H1 (cell line): ENCODE measurements at regions not wholly inside any gene's neighbourhood (a gene's known extent, or its start where the extent isn't known, plus 50 kb on each side); places are given as distances from the start of the nearest gene placed in this dataset.

ENCODE experiments used
- CTCF ChIA-PET: fragments of 300-600 bp; sonication (Branson Sonifier 250); formaldehyde crosslinking; loops from one replicate; lab custom pipeline; 2021; ENCODE audit not compliant: partially characterized antibody; lab: Charles Lee
- POLR2A ChIA-PET: fragments of 300-600 bp; sonication (Branson Sonifier 250); formaldehyde crosslinking; loops from one replicate; lab custom pipeline; 2021; ENCODE audit warnings: inconsistent platforms; ENCODE audit not compliant: partially characterized antibody; lab: Charles Lee
- DNase-seq, 2 experiments: peaks; one replicate each; pipeline versions ENCODE4 v3.0.0 to v3.0.0-alpha.2; 2010 to 2022; ENCODE audit warnings: low spot score in 2 of 2, low read depth in 1 of 2, mixed read lengths in 1 of 2
- FAIRE-seq: peaks from 2 replicates; lab custom pipeline; 2011; peaks lifted over from hg19 to GRCh38; lab: Jason Lieb, UNC
- H2AFZ ChIP-seq: 2 replicates; pipeline ENCODE4 v1.8.1; 2012; ENCODE audit warnings: low read length, inconsistent platforms
- H2AK5ac ChIP-seq: 2 replicates; pipeline ENCODE4 v1.6.1; 2013; ENCODE audit warnings: low read depth, low read length
- H2BK120ac ChIP-seq: replicated peaks from 2 replicates; pipeline ENCODE3; 2013; ENCODE audit warnings: low read depth, low read length, inconsistent platforms
- H2BK12ac ChIP-seq: 2 replicates; pipeline ENCODE4 v1.6.1; 2013; ENCODE audit warnings: low read depth, low read length
- H2BK15ac ChIP-seq: 2 replicates; pipeline ENCODE4 v1.6.1; 2013; ENCODE audit warnings: low read length
- H2BK20ac ChIP-seq: 2 replicates; pipeline ENCODE4 v1.6.1; 2013; ENCODE audit warnings: low read length
- H2BK5ac ChIP-seq: 2 replicates; pipeline ENCODE4 v1.6.1; 2013; ENCODE audit warnings: low read depth, low read length
- H3K14ac ChIP-seq: 2 replicates; pipeline ENCODE4 v1.6.1; 2013; ENCODE audit warnings: inconsistent platforms; ENCODE audit not compliant: insufficient read length
- H3K18ac ChIP-seq: 2 replicates; pipeline ENCODE4 v1.6.1; 2013; ENCODE audit warnings: low read length; ENCODE audit errors: extremely low read depth
- H3K23ac ChIP-seq: 2 replicates; pipeline ENCODE4 v1.6.1; 2013; ENCODE audit warnings: inconsistent platforms; ENCODE audit not compliant: insufficient read length
- H3K23me2 ChIP-seq: 2 replicates; pipeline ENCODE4 v1.6.1; 2013; ENCODE audit warnings: low read depth, low read length
- H3K27ac ChIP-seq: 2 replicates; pipeline ENCODE4 v1.6.1; 2011; ENCODE audit warnings: low read depth, low read length, inconsistent platforms
- H3K27me3 ChIP-seq, 4 experiments: replicated peaks in 1 of 4; 1 replicate in 1 of 4; 2 replicates in 3 of 4; pipeline versions ENCODE4 v1.6.1 to v1.8.1; 2011 to 2013; ENCODE audit warnings: low read length in 3 of 4, mild to moderate bottlenecking in 3 of 4, inconsistent platforms in 2 of 4, mixed read lengths in 2 of 4, moderate library complexity in 1 of 4; ENCODE audit not compliant: control insufficient read depth in 3 of 4, insufficient read depth in 3 of 4; ENCODE audit errors: extremely low read depth in 1 of 4
- H3K36me3 ChIP-seq, 4 experiments: 2 replicates each; pipeline versions ENCODE4 v1.6.1 to v1.8.1; 2011 to 2013; ENCODE audit warnings: mild to moderate bottlenecking in 4 of 4, low read length in 3 of 4, moderate library complexity in 2 of 4, control low read depth in 1 of 4, inconsistent platforms in 1 of 4; ENCODE audit not compliant: insufficient read depth in 4 of 4, control insufficient read depth in 2 of 4
- H3K4ac ChIP-seq: replicated peaks from 2 replicates; pipeline ENCODE3; 2013; ENCODE audit warnings: low read length, low read depth, mixed read lengths, inconsistent platforms; ENCODE audit not compliant: insufficient read length
- H3K4me1 ChIP-seq, 4 experiments: replicated peaks in 1 of 4; 1 replicate in 1 of 4; 2 replicates in 3 of 4; pipeline versions ENCODE4 v1.6.1 to v1.8.1; 2011 to 2013; ENCODE audit warnings: low read length in 3 of 4, inconsistent platforms in 2 of 4, mixed read lengths in 1 of 4; ENCODE audit not compliant: insufficient read depth in 4 of 4, control insufficient read depth in 3 of 4
- H3K4me2 ChIP-seq, 2 experiments: 2 replicates each; pipeline versions ENCODE4 v1.6.1 to v1.8.1; 2011 to 2013; ENCODE audit warnings: low read depth in 2 of 2, low read length in 2 of 2, control low read depth in 1 of 2, inconsistent platforms in 1 of 2, mild to moderate bottlenecking in 1 of 2; ENCODE audit not compliant: insufficient read depth in 1 of 2
- H3K4me3 ChIP-seq, 4 experiments: fragments of 200-600, 300-600 bp in 1 of 4; sonication (generic), shearing (Covaris generic), sonication (Bioruptor Twin) in 1 of 4; 2 replicates each; pipeline versions ENCODE4 v1.5.1 to v1.8.1; 2011 to 2016; ENCODE audit warnings: low read length in 4 of 4, low read depth in 3 of 4, control low read depth in 2 of 4, inconsistent platforms in 2 of 4, mild to moderate bottlenecking in 2 of 4, mixed read lengths in 1 of 4, moderate library complexity in 1 of 4; ENCODE audit not compliant: insufficient read depth in 2 of 4; ENCODE audit errors: extremely low read depth in 1 of 4
- H3K56ac ChIP-seq: replicated peaks from 2 replicates; pipeline ENCODE3; 2013; ENCODE audit warnings: low read depth, mild to moderate bottlenecking, mixed read lengths, low read length, inconsistent platforms; ENCODE audit not compliant: insufficient read length
- H3K79me1 ChIP-seq: 2 replicates; pipeline ENCODE4 v1.6.1; 2013; ENCODE audit warnings: low read depth, low read length, control low read depth
- H3K79me2 ChIP-seq, 2 experiments: 2 replicates each; pipeline versions ENCODE4 v1.6.1 to v1.8.1; 2012 to 2013; ENCODE audit warnings: low read length in 2 of 2, mild to moderate bottlenecking in 2 of 2, inconsistent platforms in 1 of 2; ENCODE audit not compliant: insufficient read depth in 2 of 2, control insufficient read depth in 1 of 2
- H3K9ac ChIP-seq, 4 experiments: replicated peaks in 1 of 4; 1 replicate in 1 of 4; 2 replicates in 3 of 4; pipeline versions ENCODE4 v1.6.1 to v1.8.1; 2011 to 2013; ENCODE audit warnings: low read depth in 3 of 4, low read length in 3 of 4, control low read depth in 2 of 4, mild to moderate bottlenecking in 2 of 4, moderate library complexity in 2 of 4, inconsistent platforms in 1 of 4; ENCODE audit errors: extremely low read depth in 1 of 4
- H3K9me3 ChIP-seq, 2 experiments: 2 replicates each; pipeline versions ENCODE4 v1.6.1 to v1.8.1; 2012 to 2013; ENCODE audit warnings: mild to moderate bottlenecking in 2 of 2, moderate library complexity in 2 of 2, control low read depth in 1 of 2, inconsistent platforms in 1 of 2, low read depth in 1 of 2, low read length in 1 of 2, mixed read lengths in 1 of 2; ENCODE audit not compliant: insufficient read depth in 2 of 2
- H4K20me1 ChIP-seq, 2 experiments: replicated peaks in 1 of 2; 2 replicates each; pipeline versions ENCODE3 to v1.8.1; 2011 to 2013; ENCODE audit warnings: inconsistent platforms in 2 of 2, low read length in 2 of 2, mild to moderate bottlenecking in 1 of 2; ENCODE audit not compliant: insufficient read depth in 2 of 2, control insufficient read depth in 1 of 2
- H4K5ac ChIP-seq: 2 replicates; pipeline ENCODE4 v1.6.1; 2013; ENCODE audit warnings: low read length, low read depth, mixed read lengths, inconsistent platforms; ENCODE audit not compliant: insufficient read length
- H4K8ac ChIP-seq: 2 replicates; pipeline ENCODE4 v1.8.0; 2013; ENCODE audit warnings: mild to moderate bottlenecking, moderate library complexity, low read length, inconsistent platforms; ENCODE audit not compliant: insufficient read depth; ENCODE audit errors: extremely low read depth
- H4K91ac ChIP-seq: replicated peaks from 2 replicates; pipeline ENCODE3; 2013; ENCODE audit warnings: low read length, mixed read lengths, inconsistent platforms; ENCODE audit not compliant: insufficient read length
- BACH1 ChIP-seq: IDR thresholded peaks from 2 replicates; pipeline ENCODE4 v1.6.1; 2012; ENCODE audit warnings: low read length, improper control_type of control experiment
- BCL11A ChIP-seq, 2 experiments: IDR thresholded peaks; one replicate each; pipeline ENCODE4 v1.6.1; 2011; ENCODE audit warnings: low read depth in 2 of 2, low read length in 2 of 2, mild to moderate bottlenecking in 2 of 2
- CBX5 ChIP-seq: fragments of 300-800, 300-1000 bp; sonication (generic); IDR thresholded peaks from 2 replicates; pipeline ENCODE4 v1.7.1; 2016; ENCODE audit warnings: antibody characterized with exemption, low read length, low read depth
- CREB1 ChIP-seq: IDR thresholded peaks from 2 replicates; pipeline ENCODE4 v1.6.1; 2012; ENCODE audit warnings: inconsistent platforms
- FOSL1 ChIP-seq: IDR thresholded peaks from 2 replicates; pipeline ENCODE4 v1.6.1; 2011; ENCODE audit warnings: mild to moderate bottlenecking, low read depth, low read length, moderate library complexity; ENCODE audit not compliant: insufficient read depth
- HDAC2 ChIP-seq, 2 experiments: fragments of 300-600 bp in 1 of 2; sonication (generic) in 1 of 2; IDR thresholded peaks; 2 replicates each; pipeline ENCODE4 v1.6.1; 2011 to 2012; ENCODE audit warnings: low read depth in 2 of 2, low read length in 2 of 2, mild to moderate bottlenecking in 2 of 2, moderate library complexity in 2 of 2, borderline replicate concordance in 1 of 2, inconsistent platforms in 1 of 2
- JUN ChIP-seq: IDR thresholded peaks from 2 replicates; pipeline ENCODE4 v1.6.1; 2011; ENCODE audit warnings: low read depth, mild to moderate bottlenecking, improper control_type of control experiment, low read length
- NRF1 ChIP-seq: IDR thresholded peaks from 2 replicates; pipeline ENCODE4 v1.6.1; 2011; ENCODE audit warnings: mild to moderate bottlenecking, low read depth, low read length, improper control_type of control experiment
- TBP ChIP-seq: IDR thresholded peaks from 2 replicates; pipeline ENCODE4 v1.6.1; 2011; ENCODE audit warnings: low read depth, low read length, improper control_type of control experiment
- WGBS, 2 experiments: shearing (Covaris generic) in 1 of 2; methylation state at CpG; one replicate each; pipeline versions ENCODE4 v1.1.6 to v1.1.7; 2013 to 2015; ENCODE audit warnings: low lambda C conversion rate in 2 of 2, mixed read lengths in 2 of 2, inconsistent platforms in 1 of 2, low coverage in 1 of 2, missing lambda C conversion rate in 1 of 2; ENCODE audit not compliant: insufficient replicate concordance in 2 of 2, insufficient coverage in 1 of 2, insufficient read length in 1 of 2; ENCODE audit errors: extremely low coverage in 1 of 2, missing lambda C conversion rate in 1 of 2; 5-methylcytosine and 5-hydroxymethylcytosine counted together
- TF ChIP-seq, protein P1 (sequence below), 3 experiments: IDR thresholded peaks; 1 replicate in 2 of 3; 2 replicates in 1 of 3; pipeline versions ENCODE4 v1.5.1 to v1.6.1; 2011; ENCODE audit warnings: low read length in 3 of 3, mild to moderate bottlenecking in 3 of 3, inconsistent platforms in 2 of 3, low read depth in 1 of 3, moderate library complexity in 1 of 3; ENCODE audit not compliant: insufficient read depth in 1 of 3; ENCODE audit errors: control extremely low read depth in 1 of 3

DNA sequence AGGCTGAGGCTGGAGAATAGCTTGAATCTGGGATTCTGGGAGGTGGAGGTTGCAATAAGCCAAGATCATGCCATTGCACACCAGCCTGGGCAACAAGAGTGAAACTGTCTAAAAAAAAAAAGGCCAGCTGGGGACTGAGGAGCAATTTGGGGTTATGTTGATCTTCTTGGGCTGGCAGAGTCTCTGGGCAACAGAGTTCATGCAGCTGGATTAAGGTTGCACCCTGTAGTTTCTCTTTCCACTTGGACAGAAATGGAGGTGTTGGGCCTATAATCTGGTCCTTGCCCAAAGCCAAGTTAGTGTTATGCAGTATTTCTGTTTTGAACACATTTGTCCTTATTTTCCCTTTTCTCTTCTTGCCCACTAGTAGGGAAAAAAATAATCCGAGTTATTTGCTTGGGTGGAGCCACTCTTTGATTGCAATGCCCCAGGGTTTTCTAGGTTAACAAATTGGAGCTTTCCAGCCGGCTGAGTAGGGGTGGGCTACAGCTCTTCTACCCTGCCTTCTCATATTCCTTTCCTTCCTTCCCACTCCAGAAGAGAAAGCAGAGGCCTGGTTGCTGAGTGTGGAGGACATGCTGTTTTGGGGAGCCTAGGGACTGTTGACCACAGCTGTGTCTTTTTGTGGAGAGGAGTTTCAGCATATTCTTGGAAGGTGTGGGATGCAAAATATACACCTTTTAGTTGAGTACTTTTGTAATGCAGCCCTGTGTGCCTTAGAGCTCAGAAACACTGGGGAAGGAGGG lies 213.9 kb downstream of the SOX4 start:
- no peak overlapping the region for H3K4ac ChIP-seq
- no peak overlapping the region for H3K14ac ChIP-seq
- no peak overlapping the region; the same call in 1 of the 2 replicates for H3K18ac ChIP-seq
- no peak overlapping the region for H2AFZ ChIP-seq
- no peaks in the 10 kb centered on the region for H3K9me3 ChIP-seq
- no peak overlapping the region for H2BK12ac ChIP-seq
- H3K36me3 ChIP-seq = peaks cover 0 to 9% (median 4%) of the 10 kb centered on the region in 4 experiments; a peak in 3 of 8 replicates
- H2BK15ac ChIP-seq = no peak overlapping the region
- H2AK5ac ChIP-seq = no peak overlapping the region
- no peak overlapping the region for H4K8ac ChIP-seq
- H2BK20ac ChIP-seq = no peak overlapping the region
- H3K23me2 ChIP-seq = no peaks in the 10 kb centered on the region
- H3K56ac ChIP-seq = no peak overlapping the region
- CTCF ChIA-PET = interaction anchor here (1.1 kb wide), 3 partner anchors 8 to 20 kb away, joined by 3 to 6 read pairs (median 3); no protein-coding TSS in a partner anchor
- peak overlapping the region in 1 of 2 experiments; percentile 16; a peak in 1 of 4 replicates for H3K4me2 ChIP-seq
- H3K79me2 ChIP-seq = peaks cover 0 to 54% of the 10 kb centered on the region in 2 experiments; a peak in 2 of 4 replicates
- no peaks in the 10 kb centered on the region for H3K27me3 ChIP-seq
- 83% methylated on average over 2 of the region's 2 CpGs; no CpG with 5 or more reads in 1 of the 2 experiments for WGBS, 2 experiments
- no peak for FAIRE-seq
- no peak overlapping the region for H2BK120ac ChIP-seq
- no peaks in the 10 kb centered on the region for H4K20me1 ChIP-seq
- no peak overlapping the region for H3K9ac ChIP-seq
- no peak overlapping the region for H3K23ac ChIP-seq
- H3K79me1 ChIP-seq = peaks cover 2% of the 10 kb centered on the region; the same call in 1 of the 2 replicates
- no peak overlapping the region for H3K27ac ChIP-seq
- POLR2A ChIA-PET = interaction anchor here (0.8 kb wide), 2 partner anchors 16 to 214 kb away, joined by 3 to 5 read pairs; partner anchors contain the start of gene SOX4
- peaks cover 1 to 12% (median 4%) of the 10 kb centered on the region in 4 experiments; a peak in 3 of 7 replicates for H3K4me1 ChIP-seq
- no peak overlapping the region for H4K5ac ChIP-seq
- peak overlapping the region; percentile 12; the same call in 1 of the 2 replicates for H2BK5ac ChIP-seq
- DNase-seq = peak in 1 of 2 experiments; percentile 17
- H4K91ac ChIP-seq = no peak overlapping the region
- no peak overlapping the region for H3K4me3 ChIP-seq
- TF ChIP-seq TBP (no peak), NRF1 (no peak), CBX5 (no peak), FOSL1 (no peak), BACH1 (no peak), HDAC2 (IDR thresholded peaks at IDR 0.05; ENCODE audit: borderline replicate concordance in 1 of 2, low read depth in 2 of 2, low read length in 2 of 2) (no peak), JUN (no peak), BCL11A (IDR thresholded peaks at IDR 0.05; ENCODE audit: low read depth in 2 of 2, low read length in 2 of 2) (no peak), CREB1 (no peak)
- TF ChIP-seq, protein P1, sequence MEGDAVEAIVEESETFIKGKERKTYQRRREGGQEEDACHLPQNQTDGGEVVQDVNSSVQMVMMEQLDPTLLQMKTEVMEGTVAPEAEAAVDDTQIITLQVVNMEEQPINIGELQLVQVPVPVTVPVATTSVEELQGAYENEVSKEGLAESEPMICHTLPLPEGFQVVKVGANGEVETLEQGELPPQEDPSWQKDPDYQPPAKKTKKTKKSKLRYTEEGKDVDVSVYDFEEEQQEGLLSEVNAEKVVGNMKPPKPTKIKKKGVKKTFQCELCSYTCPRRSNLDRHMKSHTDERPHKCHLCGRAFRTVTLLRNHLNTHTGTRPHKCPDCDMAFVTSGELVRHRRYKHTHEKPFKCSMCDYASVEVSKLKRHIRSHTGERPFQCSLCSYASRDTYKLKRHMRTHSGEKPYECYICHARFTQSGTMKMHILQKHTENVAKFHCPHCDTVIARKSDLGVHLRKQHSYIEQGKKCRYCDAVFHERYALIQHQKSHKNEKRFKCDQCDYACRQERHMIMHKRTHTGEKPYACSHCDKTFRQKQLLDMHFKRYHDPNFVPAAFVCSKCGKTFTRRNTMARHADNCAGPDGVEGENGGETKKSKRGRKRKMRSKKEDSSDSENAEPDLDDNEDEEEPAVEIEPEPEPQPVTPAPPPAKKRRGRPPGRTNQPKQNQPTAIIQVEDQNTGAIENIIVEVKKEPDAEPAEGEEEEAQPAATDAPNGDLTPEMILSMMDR (IDR thresholded peaks at IDR 0.05; ENCODE audit: control extremely low read depth in 1 of 3, insufficient read depth in 1 of 3, low read depth in 1 of 3, low read length in 3 of 3) = no peak
